Glomerular visceral epithelial cell (primary cell): ENCODE measurements at regions not wholly inside any gene's neighbourhood (a gene's known extent, or its start where the extent isn't known, plus 50 kb on each side); places are given as distances from the start of the nearest gene placed in this dataset.
"Not testable (repeated sequence)": the region's sequence is repeated elsewhere in the genome, so short reads cannot be mapped to it uniquely, and the experiment has no call there.

ENCODE experiments used
- DNase-seq: peaks from one replicate; pipeline ENCODE4 v3.0.0-alpha.2; 2016; ENCODE audit errors: extremely low spot score

GRCh38 chr6:15956205-15957106 lies 172.4 kb upstream of the MYLIP start:
- no peak for DNase-seq

GRCh38 chr6:15955484-15955883 lies 173.4 kb upstream of the MYLIP start:
- no peak for DNase-seq

- DNase-seq = no peak
Observed at GRCh38 chr6:15953152-15953880, 175.6 kb upstream of the MYLIP start.

- DNase-seq = no peak
Observed at GRCh38 chr6:15952231-15953151, 176.4 kb upstream of the MYLIP start.

GRCh38 chr6:15950962-15951569 lies 177.8 kb upstream of the MYLIP start:
- no peak for DNase-seq

- DNase-seq = no peak
Observed at GRCh38 chr6:15949982-15950381, 178.9 kb upstream of the MYLIP start.

- peak; percentile 5 for DNase-seq
Observed at GRCh38 chr6:15948930-15949900, 179.7 kb upstream of the MYLIP start.

- no peak for DNase-seq
Observed at GRCh38 chr6:15947923-15948322, 181.0 kb upstream of the MYLIP start.

- no peak for DNase-seq
Observed at GRCh38 chr6:15947436-15947835, 181.4 kb upstream of the MYLIP start.

- DNase-seq = no peak
Observed at GRCh38 chr6:15946701-15947385, 182.0 kb upstream of the MYLIP start.

- peak; percentile 3 for DNase-seq
Observed at GRCh38 chr6:15945593-15946159, 183.2 kb upstream of the MYLIP start.

- no peak for DNase-seq
Observed at GRCh38 chr6:15943423-15943822, 185.5 kb upstream of the MYLIP start.

GRCh38 chr6:15941168-15941567 lies 187.7 kb upstream of the MYLIP start:
- DNase-seq = no peak

GRCh38 chr6:15938107-15938506 lies 190.8 kb upstream of the MYLIP start:
- DNase-seq = no peak

GRCh38 chr6:15937602-15938001 lies 191.3 kb upstream of the MYLIP start:
- no peak for DNase-seq

GRCh38 chr6:15936503-15936902 lies 192.4 kb upstream of the MYLIP start:
- DNase-seq = no peak

- no peak for DNase-seq
Observed at GRCh38 chr6:15935661-15936060, 193.2 kb upstream of the MYLIP start.

- DNase-seq = not testable (repeated sequence)
Observed at GRCh38 chr6:15931697-15932096, 197.2 kb upstream of the MYLIP start.

- no peak for DNase-seq
Observed at GRCh38 chr6:15930207-15930606, 198.7 kb upstream of the MYLIP start.
